ENCODE measurements at regions not wholly inside any gene's neighbourhood (a gene's known extent, or its start where the extent isn't known, plus 50 kb on each side); places are given as distances from the start of the nearest gene placed in this dataset.
"Not testable (repeated sequence)": the region's sequence is repeated elsewhere in the genome, so short reads cannot be mapped to it uniquely, and the experiment has no call there.

DNA sequence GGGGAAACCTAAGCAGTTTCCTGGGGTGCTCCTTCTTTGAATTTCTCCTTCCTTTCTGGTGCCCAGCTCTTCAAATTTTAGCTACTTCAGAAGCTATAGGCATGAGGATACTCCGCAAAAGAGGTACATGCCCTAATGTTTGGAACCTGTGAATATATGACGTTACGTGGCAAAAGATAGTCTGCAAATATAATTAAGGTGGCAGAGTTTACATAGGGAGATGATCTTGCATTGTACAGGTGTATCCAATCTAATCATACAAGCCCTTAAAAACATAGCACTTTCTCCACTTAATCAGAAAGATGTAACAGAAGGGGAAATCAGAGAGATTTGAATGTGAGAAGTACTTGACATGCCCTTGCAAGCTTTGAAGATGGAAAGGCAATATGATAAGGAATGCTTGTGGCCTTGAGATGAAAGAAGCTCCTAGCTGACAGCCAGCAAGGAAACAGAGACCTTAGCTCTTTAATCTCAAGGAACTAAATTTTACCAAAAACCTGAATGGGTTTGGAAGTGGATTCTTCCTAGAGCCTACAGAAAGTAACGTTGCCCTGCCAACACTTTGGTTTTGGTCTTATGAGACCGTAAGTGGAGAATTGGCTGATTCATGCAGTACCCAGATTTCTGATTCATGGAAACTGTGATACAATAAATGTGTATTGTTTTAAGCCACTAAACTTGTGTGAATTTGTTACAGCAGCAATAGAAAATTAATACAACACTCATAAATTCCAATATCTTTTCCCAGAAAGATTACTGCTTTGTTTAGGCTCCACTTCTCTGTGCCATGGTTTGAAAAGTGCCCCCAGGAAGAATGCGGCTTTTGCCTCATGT lies 268.4 kb downstream of the FAM170A start:
- DNase-seq = no peak

DNA sequence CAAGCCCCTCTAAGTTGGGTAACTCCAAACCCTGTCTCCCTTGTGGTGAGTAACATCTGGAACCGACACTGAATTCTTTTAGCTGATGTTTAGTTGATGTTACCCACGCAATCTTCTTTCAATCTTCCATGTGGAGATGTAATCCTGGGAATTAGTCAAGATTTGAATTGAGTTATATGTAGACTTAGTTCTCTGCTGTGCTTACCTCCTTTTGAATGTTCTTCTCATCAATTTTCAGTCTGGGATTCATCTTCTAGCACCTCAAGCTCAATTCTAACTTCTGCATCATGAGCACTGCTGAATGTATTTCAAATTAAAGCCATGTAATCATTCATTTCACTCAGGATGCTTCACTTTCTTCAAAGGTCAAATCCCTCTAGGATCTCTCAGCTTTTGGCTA lies 270.6 kb downstream of the FAM170A start:
- DNase-seq = no peak

DNA sequence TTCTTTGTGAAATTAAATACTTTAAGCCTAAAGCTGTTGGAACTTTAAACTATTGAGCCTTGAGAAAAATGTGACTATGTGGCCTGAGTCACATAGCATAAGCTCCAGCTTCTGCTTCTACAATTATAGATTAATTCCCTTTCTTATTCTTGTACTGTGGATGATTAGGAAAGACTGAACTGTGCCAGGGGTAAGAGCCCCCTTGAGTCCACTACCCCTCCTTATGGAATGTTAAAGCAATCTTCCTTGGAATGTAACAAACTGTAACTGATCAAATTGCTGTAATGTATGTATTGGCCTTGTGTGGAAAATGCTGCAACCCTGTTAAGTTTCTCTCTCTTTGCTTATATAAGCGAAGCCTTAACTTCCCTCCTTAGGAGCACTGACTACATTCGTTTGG lies 273.2 kb downstream of the FAM170A start:
- DNase-seq = no peak

- DNase-seq = no peak
These were observed 284.1 kb downstream of the FAM170A start for GRCh38 chr5:119913425-119913824.

GRCh38 chr5:119919279-119919678 lies 289.9 kb downstream of the FAM170A start:
- DNase-seq = no peak

GRCh38 chr5:119926301-119926700 lies 296.9 kb downstream of the FAM170A start:
- no peak for DNase-seq

DNA sequence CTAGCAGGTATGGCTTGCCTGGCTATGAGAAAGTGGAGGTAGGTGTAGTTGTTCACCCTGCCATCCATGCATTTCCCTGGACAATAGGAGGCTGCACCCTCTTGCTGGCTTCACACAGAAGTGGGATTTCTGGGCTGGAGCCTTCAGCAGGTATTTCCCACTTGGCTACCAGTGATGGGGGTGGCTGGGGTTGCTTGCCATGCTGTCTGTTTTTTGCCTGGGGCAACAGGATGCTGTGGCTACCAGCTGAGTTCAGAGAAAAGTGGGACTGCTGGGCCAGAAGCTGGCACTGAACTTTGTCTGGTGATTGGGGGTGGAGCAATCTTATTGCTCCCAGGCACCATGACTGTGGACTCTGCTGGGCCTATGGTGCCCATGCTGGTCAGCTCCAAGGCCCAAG lies 299.6 kb downstream of the FAM170A start:
- no peak for DNase-seq

DNA sequence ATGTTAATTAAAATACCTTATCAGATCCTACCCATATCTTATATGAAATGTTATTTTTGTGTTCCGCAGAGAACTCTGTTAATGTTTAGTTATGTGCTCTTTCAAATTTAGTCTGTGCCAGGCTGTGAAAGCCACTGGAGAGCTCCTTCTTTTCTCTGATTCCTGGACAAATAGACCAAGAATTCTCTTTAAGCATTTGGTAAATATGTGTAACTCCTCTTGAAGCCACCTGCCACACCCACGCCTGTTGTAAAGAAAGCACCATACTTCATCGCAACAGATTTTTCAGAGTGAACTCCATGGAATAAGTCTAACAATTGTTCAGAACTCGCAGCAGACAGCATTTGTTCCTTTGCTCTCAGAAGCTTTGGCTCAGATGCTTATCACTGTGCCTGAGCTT lies 301.1 kb downstream of the FAM170A start:
- no peak for DNase-seq

DNA sequence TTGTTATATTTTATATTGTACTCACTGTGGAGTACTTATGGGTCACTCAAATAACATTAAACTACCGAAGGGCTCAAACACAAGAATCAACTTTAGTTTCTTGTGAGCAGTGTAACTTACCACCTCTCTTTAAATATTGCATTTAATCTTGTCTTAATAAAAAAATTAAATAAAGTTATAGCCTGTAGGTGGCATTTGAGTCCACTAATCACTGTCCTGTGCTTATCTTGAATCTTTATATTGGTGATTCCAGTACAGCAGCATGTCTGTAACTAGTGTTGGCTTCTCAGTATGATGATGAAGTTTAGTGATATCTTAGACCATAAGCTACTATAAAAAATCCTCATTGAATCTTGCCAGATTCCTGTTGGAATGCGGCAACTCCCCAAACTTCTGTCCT lies 313.8 kb downstream of the FAM170A start:
- DNase-seq = no peak

- no peak for DNase-seq
These were observed 316.3 kb downstream of the FAM170A start for GRCh38 chr5:119945691-119946090.

- DNase-seq = no peak
These were observed 318.8 kb downstream of the FAM170A start for GRCh38 chr5:119948162-119948561.

GRCh38 chr5:119949426-119949999 lies 320.2 kb downstream of the FAM170A start:
- DNase-seq = no peak

- no peak for DNase-seq
These were observed 322.1 kb downstream of the FAM170A start for GRCh38 chr5:119951330-119951934.

DNA sequence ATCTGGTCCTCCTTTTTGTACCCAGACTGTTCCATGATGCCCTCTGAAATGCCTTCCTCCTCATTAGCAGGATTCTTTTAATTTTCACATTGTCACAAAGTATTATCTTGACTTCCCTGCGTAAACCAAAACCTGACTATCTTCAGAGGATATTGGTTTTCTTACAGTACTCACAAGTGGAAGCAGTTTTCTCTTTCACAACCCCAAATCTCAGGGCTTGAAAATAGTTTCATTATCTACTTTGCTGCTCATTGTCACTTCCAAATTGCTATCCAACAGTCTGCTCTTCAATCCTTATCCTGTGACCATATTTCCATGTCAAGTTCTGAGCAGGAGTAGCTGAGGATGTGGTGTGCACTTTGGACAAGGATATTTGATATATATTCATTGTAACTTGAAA lies 324.1 kb downstream of the FAM170A start:
- no peak for DNase-seq

DNA sequence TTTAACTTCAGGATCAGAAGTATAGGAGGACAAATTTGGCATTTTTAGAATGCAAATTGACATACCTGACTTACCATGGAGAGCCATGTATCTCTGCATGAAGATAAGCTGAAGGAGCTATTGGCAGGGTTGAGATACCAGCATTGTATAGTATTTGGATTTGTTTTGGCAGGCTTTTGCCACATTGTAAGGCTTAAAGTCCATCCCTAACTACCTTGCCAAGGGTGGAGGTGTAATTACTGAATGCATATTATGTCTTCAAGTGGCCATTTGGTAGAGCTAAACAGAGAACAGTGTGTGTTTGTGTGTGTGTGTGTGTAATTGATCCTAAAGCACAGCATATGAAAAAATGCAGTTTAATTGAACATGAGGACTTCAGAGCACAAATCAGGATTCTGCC lies 324.7 kb downstream of the FAM170A start:
- DNase-seq = no peak

GRCh38 chr5:119961993-119962392 lies 332.6 kb downstream of the FAM170A start:
- no peak for DNase-seq

DNA sequence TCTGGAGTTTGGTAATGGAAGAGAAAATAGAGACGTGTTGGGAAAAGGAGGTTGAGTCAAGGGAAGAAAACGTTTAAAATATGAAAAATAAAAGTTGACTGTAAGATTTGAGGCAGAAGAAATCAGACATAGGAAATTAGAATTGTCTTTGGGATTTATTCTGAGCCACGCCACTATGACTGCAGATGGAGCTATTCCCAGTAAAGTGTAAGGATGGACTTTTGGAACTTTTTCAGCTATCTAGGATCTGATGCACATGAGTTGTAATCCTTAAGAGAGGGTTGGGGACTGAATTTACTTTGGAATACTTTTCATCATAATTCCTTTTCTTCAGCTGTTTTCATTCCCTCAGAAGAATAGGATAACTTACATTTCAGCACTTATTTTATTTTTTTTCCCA lies 336.7 kb downstream of the FAM170A start:
- DNase-seq = no peak

- DNase-seq = no peak
These were observed 339.3 kb downstream of the FAM170A start for GRCh38 chr5:119968690-119969089.

DNA sequence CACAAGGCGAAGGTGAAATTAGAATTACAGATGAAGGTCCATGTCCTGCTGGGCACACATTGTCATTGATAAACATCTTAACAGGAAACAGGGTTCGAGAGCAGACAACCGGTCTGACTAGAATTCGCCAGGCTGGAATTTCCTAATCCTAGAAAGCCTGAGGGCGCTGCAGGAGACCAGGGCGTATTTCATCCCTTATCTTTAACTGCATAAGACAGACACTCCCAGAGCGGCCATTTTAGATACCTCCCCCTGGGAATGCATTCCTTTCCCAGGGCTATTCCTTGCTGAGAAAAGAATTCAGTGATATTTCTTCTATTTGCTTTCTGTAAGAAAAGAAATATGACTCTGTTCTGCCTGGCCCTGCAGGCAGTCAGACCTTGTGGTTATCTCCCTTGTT lies 357.7 kb downstream of the FAM170A start:
- DNase-seq = not testable (repeated sequence)

DNA sequence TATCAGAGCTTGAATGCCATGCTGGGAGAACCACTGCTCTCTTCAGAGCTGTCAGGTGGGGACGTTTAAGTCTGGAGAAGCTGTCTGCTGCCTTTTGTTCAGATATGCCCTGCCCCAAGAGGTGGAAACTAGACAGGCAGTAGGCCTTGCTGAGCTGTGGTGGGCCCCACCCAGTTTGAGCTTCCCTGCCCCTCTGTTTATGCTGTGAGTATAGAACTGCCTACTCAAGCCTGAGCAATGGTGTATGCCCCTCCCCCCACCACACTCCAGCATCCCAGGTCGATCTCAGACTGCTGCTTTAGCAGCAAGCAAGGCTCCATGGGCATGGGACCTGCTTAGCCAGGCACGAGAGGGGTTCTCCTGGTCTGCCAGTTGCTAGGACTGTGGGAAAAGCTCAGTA lies 362.3 kb downstream of the FAM170A start:
- no peak for DNase-seq

- DNase-seq = no peak
These were observed 366.8 kb downstream of the FAM170A start for GRCh38 chr5:119996128-119996527.

GRCh38 chr5:120007598-120007997 lies 378.2 kb downstream of the FAM170A start:
- DNase-seq = no peak

DNA sequence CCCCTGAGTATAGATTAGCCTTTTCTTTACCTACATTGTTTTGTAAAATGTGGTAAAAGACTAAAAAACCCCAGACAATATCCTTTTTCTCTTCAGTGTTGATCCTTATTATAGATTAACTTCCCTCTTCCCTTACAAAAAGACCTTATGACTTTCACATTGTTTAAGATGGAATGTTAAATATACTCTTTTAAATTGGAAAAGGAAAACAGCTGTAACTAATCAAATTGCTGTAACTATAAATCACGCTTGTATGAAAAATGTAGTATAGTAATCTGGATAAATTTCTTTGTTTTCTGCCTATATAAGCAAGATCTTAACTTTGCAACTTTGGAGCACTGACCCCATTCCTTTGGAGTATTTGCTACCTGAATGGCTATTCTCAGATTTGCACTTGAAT lies 383.1 kb downstream of the FAM170A start:
- no peak for DNase-seq

DNA sequence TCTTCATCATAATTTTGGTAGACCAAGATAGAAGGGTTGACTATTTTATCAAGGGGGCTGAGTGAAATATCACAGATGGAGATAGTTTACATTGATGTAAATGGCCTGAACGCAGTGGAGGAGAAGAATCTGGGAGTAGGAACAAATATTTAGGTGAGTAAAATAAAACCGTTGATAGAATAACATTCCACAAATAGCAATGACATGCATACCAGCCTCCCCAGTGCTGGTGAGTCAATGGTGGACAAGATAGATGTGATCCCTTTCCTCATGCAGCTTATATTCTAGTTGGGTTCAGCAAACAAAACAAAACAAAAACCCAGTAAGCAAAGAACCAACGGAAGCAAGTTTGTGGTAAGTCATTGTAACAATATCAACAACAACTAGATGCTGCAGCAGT lies 385.2 kb downstream of the FAM170A start:
- DNase-seq = no peak
